Cardiac muscle cell (in vitro differentiated cells and primary cell): ENCODE measurements at regions not wholly inside any gene's neighbourhood (a gene's known extent, or its start where the extent isn't known, plus 50 kb on each side); places are given as distances from the start of the nearest gene placed in this dataset.

Experiments
- DNase-seq, 2 donors: peaks; one replicate each; pipeline versions ENCODE4 v3.0.0 to v3.0.0-alpha.2; 2010 to 2017; ENCODE audit warnings: low read depth in 1 of 2, low spot score in 1 of 2
- H3K27ac ChIP-seq: fragments of 200-600 bp; sonication (generic); 2 replicates; pipeline ENCODE4 v1.5.1; 2016
- H3K27me3 ChIP-seq: fragments of 200-600 bp; sonication (generic); 2 replicates; pipeline ENCODE4 v1.6.0; 2016; ENCODE audit warnings: control low read depth
- H3K36me3 ChIP-seq: fragments of 200-600 bp; sonication (generic); 2 replicates; pipeline ENCODE4 v1.5.1; 2016; ENCODE audit warnings: control low read depth
- H3K4me1 ChIP-seq: fragments of 200-600 bp; sonication (generic); 2 replicates; pipeline ENCODE4 v1.8.1; 2017; ENCODE audit warnings: low read depth, mild to moderate bottlenecking, mixed run types
- H3K4me3 ChIP-seq: fragments of 200-600 bp; sonication (generic); 2 replicates; pipeline ENCODE4 v1.5.1; 2016; ENCODE audit warnings: mild to moderate bottlenecking
- H3K9me3 ChIP-seq: fragments of 200-600 bp; sonication (generic); 2 replicates; pipeline ENCODE4 v1.5.1; 2017; ENCODE audit warnings: low read depth, mild to moderate bottlenecking, control low read depth
- TF ChIP-seq, protein P1 (sequence below): IDR thresholded peaks from 2 replicates; pipeline ENCODE4 v1.5.1; 2012; ENCODE audit warnings: low read depth, mild to moderate bottlenecking, low read length

DNA sequence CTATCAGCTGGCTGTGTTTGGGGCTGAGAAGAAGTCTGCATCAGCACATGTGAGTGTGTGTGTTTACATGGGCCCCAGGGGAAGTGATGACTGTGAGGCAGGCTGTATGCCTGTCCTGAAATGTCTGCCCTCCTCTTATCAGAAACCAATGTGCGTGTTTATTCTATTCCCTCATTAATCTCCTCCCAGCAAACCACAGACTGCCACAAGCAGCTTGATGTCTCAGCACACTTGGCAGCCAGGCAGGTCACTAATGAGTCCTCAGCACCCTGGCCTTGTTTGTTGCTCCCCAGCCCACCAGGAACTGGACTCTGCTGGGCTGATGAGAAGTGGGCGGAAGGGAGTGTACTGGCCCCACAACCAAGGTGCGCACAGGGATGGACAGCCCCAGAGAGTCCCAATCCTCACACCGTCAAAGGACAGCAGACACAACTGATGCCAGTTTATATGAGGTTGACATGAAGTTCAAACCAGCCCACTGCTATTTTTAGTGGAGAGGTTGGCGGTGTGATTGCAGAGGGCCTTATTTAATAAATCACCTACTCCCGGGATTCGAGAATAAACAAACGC lies 225.8 kb downstream of the ETS1 start:
- H3K36me3 ChIP-seq, result no peaks in the 10 kb centered on the region
- TF ChIP-seq, protein P1, sequence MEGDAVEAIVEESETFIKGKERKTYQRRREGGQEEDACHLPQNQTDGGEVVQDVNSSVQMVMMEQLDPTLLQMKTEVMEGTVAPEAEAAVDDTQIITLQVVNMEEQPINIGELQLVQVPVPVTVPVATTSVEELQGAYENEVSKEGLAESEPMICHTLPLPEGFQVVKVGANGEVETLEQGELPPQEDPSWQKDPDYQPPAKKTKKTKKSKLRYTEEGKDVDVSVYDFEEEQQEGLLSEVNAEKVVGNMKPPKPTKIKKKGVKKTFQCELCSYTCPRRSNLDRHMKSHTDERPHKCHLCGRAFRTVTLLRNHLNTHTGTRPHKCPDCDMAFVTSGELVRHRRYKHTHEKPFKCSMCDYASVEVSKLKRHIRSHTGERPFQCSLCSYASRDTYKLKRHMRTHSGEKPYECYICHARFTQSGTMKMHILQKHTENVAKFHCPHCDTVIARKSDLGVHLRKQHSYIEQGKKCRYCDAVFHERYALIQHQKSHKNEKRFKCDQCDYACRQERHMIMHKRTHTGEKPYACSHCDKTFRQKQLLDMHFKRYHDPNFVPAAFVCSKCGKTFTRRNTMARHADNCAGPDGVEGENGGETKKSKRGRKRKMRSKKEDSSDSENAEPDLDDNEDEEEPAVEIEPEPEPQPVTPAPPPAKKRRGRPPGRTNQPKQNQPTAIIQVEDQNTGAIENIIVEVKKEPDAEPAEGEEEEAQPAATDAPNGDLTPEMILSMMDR, result no peak
- H3K27ac ChIP-seq, result no peak overlapping the region
- H3K27me3 ChIP-seq, result peaks cover 4% of the 10 kb centered on the region
- H3K4me3 ChIP-seq, result no peak overlapping the region
- no peaks in the 10 kb centered on the region for H3K9me3 ChIP-seq
- peaks cover 10% of the 10 kb centered on the region for H3K4me1 ChIP-seq
- DNase-seq, result peak; percentile 13 to 73

DNA sequence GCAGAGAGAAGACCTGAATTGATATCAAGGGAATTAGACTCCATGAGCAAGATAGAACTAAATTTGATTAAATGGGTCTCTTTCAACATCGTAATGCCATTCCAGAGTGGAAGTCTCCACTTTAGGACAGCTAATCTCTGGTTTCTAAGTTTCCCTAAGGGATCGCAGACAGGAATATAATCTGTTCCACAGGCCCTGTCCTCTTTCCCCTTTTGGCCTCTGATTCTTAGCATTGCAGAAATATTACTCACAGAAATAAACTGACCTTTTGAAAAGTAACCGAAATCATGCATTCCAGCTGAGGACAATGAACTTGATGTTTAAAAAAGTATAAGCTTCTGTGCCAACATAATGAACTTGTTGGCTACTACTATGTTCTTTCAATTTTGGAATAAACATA lies 227.8 kb downstream of the ETS1 start:
- Histone ChIP-seq H3K27ac (no peak overlapping the region), H3K27me3 (peaks cover 4% of the 10 kb centered on the region), H3K36me3 (no peaks in the 10 kb centered on the region), H3K9me3 (no peaks in the 10 kb centered on the region), H3K4me3 (no peak overlapping the region), H3K4me1 (peaks cover 12% of the 10 kb centered on the region)
- TF ChIP-seq, protein P1, result no peak
- DNase-seq, result peak in 1 of 2 donors; percentile 61

DNA sequence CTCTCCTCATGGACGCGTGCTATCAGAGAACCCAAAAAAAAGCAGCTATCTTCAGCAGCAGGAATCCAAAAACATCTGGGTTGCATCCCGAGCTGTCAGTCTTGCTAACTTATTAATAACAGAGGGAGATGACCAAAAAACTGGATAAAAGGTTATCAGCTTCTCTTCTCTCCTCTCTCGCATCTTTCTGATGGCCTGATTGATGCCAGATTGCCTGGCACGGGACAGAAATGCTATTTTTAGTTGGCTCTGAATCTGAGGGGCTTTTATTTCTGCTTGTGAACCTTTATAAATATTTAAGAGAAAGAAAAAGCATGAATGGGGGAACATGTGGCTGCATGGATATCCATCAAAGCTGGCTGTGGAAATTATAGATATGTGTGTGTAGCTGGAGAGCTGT lies 230.3 kb downstream of the ETS1 start:
- DNase-seq, result no peak
- Histone ChIP-seq H3K36me3 (no peaks in the 10 kb centered on the region), H3K27ac (no peak overlapping the region), H3K9me3 (no peaks in the 10 kb centered on the region), H3K27me3 (no peaks in the 10 kb centered on the region), H3K4me1 (peaks cover 12% of the 10 kb centered on the region), H3K4me3 (no peak overlapping the region)
- TF ChIP-seq, protein P1, result no peak

DNA sequence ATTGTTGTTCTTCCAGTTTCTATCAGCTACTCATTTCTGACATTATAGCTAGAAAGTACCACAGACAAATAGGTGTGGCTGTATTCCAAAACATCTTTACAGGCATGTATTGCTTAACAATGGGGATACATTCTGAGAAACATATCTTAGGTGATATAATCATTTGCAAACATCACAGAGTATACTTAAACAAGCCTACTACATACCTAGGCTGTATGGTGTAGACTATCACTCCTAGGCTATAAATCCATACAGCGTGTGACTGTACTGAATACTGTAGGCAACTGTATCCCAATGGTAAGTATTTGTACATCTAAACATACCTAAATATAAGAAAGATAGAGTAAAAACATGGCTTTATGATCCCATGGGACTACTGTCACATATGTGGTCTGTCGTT lies 231.8 kb downstream of the ETS1 start:
- H3K27me3 ChIP-seq, result no peaks in the 10 kb centered on the region
- no peaks in the 10 kb centered on the region for H3K9me3 ChIP-seq
- H3K36me3 ChIP-seq, result no peaks in the 10 kb centered on the region
- no peak for DNase-seq
- H3K4me3 ChIP-seq, result no peak overlapping the region
- H3K4me1 ChIP-seq, result peaks cover 9% of the 10 kb centered on the region
- TF ChIP-seq, protein P1, result no peak
- H3K27ac ChIP-seq, result no peak overlapping the region

DNA sequence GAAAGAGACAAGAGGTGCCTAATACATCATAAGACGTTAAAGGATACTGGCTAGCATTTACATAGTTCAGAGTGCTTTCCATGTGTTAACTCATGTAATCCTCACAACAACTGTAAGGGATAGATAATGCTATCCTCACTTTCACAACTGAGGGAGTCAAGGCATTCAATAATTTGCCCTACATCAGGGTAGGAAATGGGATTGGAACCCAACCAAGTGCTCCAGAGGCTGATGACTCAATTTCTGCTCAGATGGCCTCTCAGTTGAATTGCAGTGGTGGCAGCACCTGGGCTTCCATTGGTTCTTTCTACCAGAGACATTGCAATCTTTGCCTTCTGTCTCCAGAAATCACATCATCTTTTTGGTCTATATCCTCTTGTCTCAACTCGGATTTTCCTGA lies 232.9 kb downstream of the ETS1 start:
- no peaks in the 10 kb centered on the region for H3K27me3 ChIP-seq

More for the DNA sequence above, 232.9 kb downstream of the ETS1 start:
- peaks cover 9% of the 10 kb centered on the region for H3K4me1 ChIP-seq
- H3K4me3 ChIP-seq, result no peak overlapping the region
- H3K27ac ChIP-seq, result no peak overlapping the region
- H3K36me3 ChIP-seq, result no peaks in the 10 kb centered on the region
- peak in 1 of 2 donors; percentile 53 for DNase-seq
- no peaks in the 10 kb centered on the region for H3K9me3 ChIP-seq
- TF ChIP-seq, protein P1, result no peak
